HG03520 (cell line): ENCODE measurements at regions not wholly inside any gene's neighbourhood (a gene's known extent, or its start where the extent isn't known, plus 50 kb on each side); places are given as distances from the start of the nearest gene placed in this dataset.

Experiments used
- ATAC-seq: cut with Tn5 transposase; IDR thresholded peaks from one replicate; pipeline ENCODE4 v1.9.1; 2021; ENCODE audit warnings: mild to moderate bottlenecking, moderate library complexity; ENCODE audit not compliant: unreplicated experiment

DNA sequence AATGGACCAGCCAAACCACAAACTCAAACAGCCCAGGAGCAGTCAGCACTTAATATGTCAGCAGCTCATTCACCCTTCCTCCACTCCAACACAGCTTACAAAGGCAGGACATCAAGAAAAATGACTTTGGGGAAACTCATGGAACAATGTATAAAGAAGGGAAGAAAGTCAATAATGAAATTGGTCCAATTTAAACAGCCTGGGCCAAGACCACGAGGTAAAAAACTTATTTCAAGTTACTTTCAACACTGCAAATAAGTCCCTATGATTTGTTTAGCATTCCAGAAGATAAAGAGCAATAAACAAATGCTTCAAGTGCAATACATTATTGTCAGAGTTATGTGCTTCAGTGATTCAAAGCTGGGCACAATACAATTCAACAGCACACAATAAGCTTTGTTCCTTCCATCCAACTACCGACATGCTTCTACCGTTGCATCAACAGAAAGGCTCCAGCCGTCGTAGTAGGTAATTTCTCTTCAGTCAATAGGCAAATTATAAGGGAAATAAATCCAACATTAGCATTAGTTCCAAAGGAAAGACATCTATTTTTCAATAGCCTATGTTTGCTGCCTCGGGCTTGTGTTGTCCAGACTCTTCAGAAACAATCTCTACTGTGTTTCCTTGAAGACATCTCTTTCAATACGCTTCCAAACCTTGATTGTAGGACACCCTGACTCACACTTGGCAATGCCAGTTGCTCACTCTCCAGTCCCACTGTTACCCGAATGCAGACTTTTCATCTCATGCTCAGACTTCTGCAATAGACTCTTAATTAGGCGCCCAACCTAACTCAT is 225.7 kb downstream of the NUAK1 start:
- no peak for ATAC-seq

DNA sequence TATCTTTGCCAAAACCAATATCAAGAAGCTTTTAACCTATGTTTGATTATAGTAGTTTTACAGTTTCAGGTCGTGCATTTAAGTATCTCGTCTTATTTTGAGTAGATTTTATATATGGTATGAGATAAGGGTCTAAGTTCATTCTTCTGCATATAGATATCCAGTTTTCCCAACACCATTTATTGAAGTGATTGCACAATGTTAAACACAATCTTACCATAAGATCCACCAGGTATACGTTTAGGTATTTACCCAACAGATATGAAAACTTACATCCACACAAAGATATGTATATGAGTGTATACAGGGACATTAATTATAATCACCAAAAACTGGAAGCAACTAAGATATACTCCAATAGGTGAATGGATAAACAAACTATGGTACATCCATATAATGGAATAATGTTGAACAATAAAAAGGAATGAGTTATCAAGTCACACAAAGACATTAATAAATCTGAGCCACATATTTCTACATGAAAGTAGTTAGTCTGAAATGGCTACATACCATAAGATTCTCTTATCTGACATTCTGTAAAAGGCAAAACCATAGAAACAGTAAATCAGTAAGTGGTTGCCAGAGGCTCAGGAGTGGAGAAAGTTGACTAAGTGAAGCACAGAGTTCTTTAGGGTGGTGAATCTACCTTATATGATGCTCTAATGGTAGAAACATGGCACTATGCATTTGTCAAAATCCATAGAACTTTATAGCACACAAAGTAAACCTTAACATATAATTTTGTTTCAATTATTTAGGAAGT is 222.6 kb downstream of the NUAK1 start:
- no peak for ATAC-seq

DNA sequence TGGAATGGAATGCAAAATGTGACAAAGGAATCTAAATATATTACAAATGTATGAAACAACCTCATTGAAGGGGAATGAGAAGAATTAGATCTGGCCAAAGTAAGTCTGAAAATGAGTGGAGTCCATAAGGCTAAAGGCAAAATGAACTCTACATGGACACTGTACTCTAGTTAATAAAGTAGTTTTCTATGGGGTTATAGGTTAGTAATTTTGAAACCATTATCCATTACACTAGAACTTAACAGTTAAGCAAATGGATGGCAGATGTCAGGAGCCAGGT is 222.1 kb downstream of the NUAK1 start:
- no peak for ATAC-seq

DNA sequence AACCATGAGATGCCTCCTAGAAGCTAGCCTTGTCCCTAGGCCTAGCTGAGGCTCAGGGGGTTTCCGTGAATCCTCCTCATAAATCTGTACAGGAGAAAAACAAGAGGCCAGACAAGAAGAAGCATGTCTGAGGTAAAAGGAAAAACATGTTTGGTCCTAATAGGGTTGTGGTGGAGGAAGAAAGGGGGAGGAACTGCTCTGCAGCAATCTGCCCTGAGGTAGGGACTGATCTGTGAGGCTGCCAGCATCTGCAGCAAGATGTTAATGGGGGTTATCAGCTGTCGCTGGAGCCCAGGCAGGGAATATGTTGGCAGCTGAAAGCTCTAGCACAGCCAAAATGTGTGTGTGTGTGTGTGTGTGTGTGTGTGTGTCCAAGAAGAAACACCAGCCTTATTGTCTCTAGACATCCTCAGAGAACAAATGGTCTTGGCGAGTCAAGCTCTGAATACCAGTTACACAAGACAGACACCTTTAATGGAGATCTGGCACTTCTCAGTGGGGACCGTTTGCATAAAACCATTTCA is 218.5 kb downstream of the NUAK1 start:
- ATAC-seq, result no peak

DNA sequence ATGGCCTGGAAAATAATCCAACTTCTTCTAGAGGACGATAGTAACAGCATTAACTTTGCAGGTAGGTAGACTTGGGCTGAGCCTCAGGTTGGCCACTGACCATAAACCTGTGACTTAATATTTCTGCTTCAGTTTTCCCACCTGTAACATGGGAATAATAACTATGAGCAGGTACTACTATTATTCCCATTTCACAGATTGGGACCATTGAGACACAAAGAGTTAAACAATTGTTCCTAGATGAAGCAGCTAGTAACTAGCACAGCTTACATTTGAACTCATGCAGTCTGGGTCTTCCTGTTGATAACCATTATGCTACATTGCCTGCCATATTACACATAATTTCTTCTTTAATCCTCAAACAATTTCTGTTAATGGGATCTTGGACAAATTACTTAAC is 217.7 kb downstream of the NUAK1 start:
- no peak for ATAC-seq

DNA sequence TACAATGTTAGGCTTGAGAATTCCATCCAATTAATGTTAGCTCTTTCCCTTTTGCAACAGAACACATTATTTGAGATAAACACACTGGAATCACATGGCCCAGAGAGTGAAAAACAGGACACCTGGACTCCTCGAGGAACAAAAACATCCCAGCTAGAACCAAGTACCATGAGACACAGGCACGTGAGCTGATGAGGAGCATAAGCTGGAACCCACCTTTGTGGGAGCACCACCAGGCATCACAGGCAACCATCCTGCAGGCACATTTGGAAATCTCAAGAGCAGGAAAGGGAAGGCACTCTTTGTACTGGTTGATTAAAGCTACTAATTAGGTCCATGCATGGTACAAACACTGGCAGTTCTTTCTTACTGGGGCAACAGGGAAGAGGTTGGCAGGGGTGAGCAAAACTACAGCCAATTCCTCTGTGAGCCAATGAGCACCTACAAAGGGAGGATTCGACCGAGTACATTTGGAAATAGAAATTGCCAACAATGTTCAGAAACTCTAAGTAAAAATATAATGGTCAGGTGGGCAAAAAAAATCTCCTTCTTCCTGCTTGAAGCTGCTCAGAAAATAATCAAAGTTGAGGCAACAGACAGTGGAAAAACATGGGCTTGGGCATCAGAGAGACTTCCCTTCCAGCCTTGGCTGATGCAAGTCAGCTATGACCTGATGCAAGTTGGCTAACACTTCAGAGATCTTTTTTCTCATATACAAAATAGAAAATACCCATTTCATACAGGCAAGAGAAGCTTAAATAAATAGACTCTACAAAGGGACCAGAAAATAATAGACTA is 216.7 kb downstream of the NUAK1 start:
- no peak for ATAC-seq

DNA sequence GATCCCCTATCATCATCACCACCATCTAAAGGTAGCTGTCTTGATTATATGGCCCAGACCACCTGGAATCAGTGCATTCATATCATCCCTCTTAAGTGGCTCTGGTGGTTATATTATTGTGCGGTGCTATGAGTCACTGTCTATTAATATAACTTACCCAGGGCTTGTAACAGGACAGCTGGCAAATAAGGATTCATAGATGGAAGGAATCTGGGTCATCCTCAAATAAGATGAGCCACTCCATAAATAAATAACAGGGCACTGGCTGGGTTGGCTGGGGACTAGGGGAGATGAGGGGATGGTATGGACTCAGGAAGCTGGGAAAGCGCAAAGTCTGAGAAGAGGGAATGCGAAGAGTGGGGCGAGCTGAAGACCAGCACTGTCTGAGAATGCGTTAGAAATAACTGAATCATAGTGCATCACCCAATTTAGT is 216.1 kb downstream of the NUAK1 start:
- no peak for ATAC-seq

DNA sequence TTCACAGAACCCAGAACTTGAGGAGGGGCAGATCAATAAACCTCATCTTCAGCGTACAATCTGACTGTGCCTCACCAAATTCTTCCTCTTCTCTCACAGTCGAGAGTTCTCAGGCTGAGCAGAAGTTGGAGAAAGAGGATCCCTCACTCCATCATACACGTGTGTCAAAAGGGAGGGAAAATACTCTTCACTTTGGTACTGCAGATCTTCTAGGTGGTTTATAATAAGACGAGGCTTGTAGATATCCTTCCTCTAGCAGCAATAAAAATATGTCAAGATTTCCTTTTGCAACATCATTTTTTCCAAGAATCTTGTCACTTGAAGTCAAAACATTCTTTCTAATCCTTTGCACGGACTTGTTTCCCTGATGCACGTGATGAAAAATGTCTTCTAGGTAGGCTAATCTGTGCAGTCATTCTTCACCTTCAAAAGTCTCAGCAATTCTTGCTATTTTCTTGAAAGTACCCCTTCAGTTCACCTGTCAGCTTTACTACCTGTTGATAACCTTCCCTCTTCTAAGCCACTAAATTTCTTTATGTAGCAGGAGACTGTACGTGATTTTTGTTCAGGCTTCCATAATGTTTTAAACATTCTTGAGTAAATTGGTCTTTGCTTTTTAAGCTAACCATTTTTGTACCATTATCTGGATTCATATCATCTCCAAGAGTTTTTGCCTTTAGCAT is 214.1 kb downstream of the NUAK1 start:
- ATAC-seq, result no peak

DNA sequence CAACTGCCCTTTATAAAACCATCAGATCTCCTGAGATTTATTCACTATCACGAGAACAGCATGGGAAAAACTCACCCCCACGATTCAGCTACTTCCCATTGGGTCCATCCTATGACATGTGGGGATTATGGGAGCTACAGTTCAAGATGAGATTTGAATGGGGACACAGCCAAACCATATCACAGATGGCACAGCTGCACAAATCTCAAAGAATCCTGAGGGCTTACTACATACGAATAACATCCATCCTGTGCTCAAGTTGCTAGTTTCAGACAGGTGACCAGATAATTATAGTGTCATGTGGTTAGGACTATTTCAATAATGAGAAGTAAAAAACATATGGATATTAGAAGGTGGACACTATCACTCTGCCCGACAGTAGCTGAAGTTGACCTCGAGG is 211.2 kb downstream of the NUAK1 start:
- ATAC-seq, result no peak

DNA sequence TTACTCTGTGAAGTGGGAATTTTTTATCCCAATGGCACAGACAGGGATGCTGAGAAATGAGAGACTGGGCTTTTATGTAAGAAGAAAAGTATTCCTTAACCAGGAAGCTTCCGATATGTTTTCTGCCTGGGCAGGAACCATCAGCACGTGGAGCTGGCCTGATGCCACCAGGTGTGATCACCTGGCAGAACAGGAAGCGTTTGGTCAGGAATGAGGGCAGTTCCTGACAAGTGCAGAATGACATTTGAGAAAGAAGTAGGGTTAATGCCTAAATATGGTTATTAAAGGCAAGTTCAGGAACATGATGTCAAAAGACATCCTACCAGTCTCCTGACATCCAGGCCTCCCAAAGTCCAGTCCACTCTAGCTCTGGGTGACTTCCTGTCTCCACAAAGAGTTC is 210.3 kb downstream of the NUAK1 start:
- ATAC-seq, result no peak

DNA sequence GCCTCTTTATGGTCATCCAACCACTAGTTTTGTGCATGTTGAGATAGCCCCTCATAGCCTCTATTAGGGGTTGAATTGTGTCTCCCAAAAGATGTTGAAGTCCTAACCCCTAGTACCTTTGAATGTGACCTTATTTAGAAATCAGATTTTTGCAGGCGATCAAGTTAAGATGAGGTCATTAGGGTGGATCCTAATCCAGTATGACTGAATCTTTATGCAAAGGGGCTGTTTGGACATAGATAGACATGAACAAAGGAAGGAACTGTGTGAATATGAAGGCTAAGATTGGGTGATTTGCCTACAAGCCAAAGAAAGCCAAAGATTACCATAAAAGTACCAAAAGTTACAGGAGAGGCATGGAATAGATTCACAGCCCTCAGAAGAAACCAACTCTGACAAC is 209.6 kb downstream of the NUAK1 start:
- ATAC-seq, result no peak

DNA sequence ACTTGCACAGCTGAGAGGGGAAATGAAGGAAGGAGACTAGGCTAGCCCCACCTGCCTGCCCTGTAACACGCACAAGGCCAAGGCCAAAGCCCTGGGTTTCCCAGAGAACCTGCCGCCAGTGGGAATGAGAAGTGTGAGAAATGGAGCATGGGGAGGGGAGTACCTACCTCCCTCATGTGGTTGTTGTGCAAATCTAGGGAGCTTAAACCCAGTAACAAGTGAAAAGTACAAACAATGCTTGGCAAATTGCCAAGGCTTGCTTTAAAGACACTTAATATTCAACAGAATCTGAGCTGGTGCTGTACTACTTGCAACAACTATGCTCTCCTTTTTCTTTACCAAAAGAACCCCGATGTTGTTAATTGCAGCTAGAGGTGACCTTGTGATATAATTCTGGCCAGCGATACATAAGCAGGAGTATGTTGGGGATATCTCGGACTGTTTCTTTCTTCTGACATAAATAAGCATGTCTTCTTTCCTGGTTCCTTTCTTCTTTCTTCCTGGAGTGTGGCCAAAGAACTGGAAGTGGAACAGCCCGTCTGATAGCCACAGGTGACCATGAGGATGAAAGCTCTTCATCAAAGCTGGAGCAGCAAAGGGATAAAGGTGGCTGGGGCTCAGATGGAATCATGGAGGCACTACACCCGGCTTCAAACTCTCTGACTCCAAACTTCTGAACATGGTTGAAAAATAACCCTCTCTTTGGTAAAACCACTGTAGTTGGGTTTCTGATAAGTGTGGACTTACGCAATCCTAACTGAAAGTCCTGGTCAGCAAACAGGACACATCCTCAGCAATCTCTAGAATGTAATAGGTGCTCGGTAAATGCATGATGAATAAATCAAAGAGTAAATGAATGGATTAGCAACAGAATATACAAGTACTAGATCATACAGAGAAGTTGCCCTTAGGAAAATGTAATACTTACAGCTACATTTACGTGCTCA is 207.9 kb downstream of the NUAK1 start:
- no peak for ATAC-seq

DNA sequence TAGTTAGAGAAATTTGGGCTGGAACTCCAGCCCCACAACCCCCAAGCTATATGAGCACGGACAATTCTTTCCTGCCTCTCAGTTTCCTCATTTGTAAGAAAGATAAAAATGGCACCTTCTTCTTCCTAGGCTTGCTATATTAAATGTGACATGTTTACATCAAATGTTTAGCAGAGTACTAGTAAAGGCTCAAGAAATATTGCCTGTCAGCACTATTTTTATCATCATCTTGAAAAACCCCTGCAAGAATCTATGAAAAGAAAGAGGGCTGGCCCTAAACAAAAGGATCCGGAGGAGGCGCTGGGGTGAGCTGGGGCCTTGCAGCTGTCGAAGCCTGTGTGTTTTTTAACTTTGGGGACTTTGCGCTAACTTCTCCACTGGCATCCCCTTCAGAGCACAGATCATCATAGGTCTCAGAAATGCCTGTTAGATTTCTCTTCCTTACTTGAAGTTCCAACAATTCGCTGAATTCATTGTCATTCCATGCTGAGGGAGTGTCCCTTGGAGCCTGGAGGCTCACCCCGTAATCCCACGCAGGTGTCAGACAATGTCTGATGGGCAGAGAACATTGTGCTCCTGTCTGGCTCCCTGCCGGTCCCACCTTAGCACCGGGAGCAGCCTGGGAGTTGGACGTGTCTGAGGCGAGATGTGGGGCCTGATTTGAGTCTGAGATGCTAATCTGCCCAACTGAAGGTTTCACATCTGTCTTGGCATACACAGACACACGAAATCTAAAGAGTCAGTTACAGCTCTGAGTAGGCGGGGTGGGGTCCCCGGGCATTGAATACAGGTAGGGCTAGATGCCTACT is 206.8 kb downstream of the NUAK1 start:
- ATAC-seq, result no peak

DNA sequence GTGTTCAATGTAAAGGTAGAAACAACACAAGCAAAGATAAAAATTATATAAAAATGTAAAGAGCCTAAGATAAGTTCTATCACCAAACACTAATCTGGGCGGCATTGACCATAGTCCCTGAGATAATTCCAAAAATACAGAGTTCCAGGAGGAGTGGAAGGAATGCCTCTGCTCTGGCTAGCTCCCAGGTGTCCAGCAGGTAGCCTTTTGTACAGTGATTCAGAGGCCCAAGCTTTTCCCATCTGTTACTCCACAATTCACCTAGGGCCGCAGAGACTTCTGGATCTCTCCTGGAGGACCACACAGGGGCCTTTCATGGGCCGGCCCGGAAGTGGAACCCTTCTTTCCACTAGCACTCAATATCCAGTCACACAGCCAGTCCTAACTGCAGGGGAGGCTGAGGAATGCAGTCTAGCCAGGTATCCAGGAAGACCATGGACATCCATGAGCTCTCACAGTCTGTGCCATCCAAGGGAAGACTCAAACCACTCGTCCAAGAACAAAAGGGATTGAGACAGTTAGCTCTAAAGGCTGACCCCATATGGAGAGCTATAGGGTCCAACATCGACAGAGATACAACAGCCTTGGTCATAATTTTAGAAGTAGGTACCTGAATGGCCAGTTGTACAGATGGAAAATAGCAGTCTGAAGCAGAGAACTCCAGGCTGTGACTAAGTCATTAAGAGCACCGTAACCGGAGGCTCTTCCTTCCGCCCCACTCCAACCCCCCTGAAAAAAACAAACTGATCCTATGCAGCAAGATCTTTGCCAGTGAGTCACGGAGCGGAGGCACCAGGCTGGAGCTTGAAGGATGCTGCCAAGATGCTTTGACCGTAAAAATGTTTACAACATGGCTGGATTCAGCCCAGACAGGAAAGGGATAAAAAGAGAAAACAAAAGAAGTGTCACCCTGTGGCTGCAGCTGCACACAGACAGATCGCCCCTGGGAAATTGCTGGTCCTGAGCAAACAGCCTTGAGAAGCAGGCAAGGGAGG is 204.8 kb downstream of the NUAK1 start:
- ATAC-seq, result no peak

DNA sequence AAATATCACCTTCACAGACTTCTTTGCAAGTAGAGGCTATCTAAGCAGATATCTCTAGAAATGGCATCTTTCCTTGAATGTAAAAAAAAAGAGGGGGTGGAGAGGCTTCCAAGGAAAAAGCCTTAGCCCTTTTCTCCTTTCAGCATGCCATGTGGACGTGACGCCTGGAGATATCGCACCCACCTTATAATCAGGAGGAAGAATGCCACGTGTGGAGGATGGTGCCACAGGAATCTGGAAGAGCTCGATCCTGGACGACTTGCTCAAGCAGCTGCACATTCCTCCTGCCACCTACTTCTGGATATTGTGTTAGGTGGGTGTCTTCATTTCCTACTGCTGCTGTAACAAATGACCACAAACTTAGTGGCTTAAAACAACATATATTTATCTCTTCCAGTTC is 203.6 kb downstream of the NUAK1 start:
- no peak for ATAC-seq

DNA sequence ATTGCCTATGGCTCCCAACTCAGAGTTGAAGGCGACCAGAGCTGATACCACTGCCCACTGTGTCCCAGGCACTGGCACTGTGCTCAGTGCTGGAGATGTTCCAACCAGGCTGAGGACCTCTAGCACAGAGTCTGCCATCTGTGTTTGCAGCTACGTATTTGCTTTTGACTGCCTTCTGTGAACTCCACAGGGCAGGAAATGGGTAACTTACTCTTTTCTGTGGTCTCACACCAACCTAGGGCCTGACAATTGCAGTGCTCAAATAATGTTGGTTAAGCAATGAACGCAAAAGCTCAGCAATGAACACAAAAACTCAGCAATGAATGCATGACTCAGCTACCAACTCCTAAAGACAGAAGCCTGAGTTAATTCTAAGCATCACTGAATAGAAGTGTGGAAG is 202.8 kb downstream of the NUAK1 start:
- ATAC-seq, result no peak

DNA sequence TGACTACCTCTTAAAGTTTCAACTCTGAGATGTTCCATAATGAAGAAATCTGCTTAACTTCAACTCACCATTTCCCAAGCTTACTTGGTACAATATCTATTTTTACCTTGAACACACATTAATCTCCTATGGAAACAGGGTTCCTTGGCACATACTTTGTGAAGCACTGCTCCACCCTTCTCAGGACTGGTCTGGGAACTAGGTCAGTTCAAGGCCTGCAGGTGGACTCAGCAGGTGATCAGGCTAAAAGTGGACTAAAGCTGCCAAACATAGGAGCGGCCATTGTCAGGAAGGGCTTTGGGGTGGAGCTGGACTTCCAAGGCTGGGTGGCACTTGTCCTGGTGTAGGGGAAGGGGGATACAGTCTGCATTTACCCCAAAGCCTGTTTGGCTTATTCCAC is 202.3 kb downstream of the NUAK1 start:
- no peak for ATAC-seq

DNA sequence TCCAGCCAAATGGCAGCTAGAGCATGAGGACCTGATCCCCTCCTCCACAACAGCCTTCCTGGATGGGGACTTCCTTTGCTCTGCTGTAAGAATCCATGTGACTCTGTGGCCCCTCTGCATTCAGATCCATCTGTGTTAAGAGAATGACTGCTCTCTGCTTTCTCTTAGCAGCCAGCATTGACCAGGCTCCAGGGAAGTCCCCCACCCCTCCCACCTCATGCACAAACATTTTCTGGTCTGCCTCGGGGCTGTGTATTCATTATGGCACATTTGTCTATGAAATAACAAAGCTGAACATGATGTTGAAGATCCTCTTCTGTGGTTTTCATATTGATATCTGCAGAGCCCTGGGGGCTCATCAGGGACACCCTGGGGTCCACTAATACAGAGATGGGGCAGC is 201.7 kb downstream of the NUAK1 start:
- ATAC-seq, result no peak
